ENCODE measurements at regions not wholly inside any gene's neighbourhood (a gene's known extent, or its start where the extent isn't known, plus 50 kb on each side); places are given as distances from the start of the nearest gene placed in this dataset.

- DNase-seq = no peak
Observed at GRCh38 chr15:96093063-96093462, 237.4 kb upstream of the NR2F2 start.

GRCh38 chr15:96097661-96098060 lies 232.8 kb upstream of the NR2F2 start:
- no peak for DNase-seq

GRCh38 chr15:96102631-96103030 lies 227.9 kb upstream of the NR2F2 start:
- DNase-seq = no peak

- no peak for DNase-seq
Observed at GRCh38 chr15:96106181-96106580, 224.3 kb upstream of the NR2F2 start.

- no peak for DNase-seq
Observed at GRCh38 chr15:96106628-96107027, 223.9 kb upstream of the NR2F2 start.

- no peak for DNase-seq
Observed at GRCh38 chr15:96107916-96108315, 222.6 kb upstream of the NR2F2 start.

GRCh38 chr15:96108405-96108804 lies 222.1 kb upstream of the NR2F2 start:
- DNase-seq = no peak

GRCh38 chr15:96109820-96110219 lies 220.7 kb upstream of the NR2F2 start:
- no peak for DNase-seq

- DNase-seq = no peak
Observed at GRCh38 chr15:96112018-96112417, 218.5 kb upstream of the NR2F2 start.

- DNase-seq = no peak
Observed at GRCh38 chr15:96115642-96116041, 214.9 kb upstream of the NR2F2 start.

- DNase-seq = no peak
Observed at GRCh38 chr15:96117270-96117669, 213.2 kb upstream of the NR2F2 start.

- no peak for DNase-seq
Observed at GRCh38 chr15:96119734-96120133, 210.8 kb upstream of the NR2F2 start.

GRCh38 chr15:96121086-96121920 lies 209.2 kb upstream of the NR2F2 start:
- no peak for DNase-seq

- no peak for DNase-seq
Observed at GRCh38 chr15:96122077-96123027, 208.1 kb upstream of the NR2F2 start.

GRCh38 chr15:96123028-96123400 lies 207.5 kb upstream of the NR2F2 start:
- DNase-seq = no peak

- DNase-seq = no peak
Observed at GRCh38 chr15:96123630-96124187, 206.8 kb upstream of the NR2F2 start.

GRCh38 chr15:96124436-96124835 lies 206.1 kb upstream of the NR2F2 start:
- DNase-seq = no peak

- no peak for DNase-seq
Observed at GRCh38 chr15:96125721-96126415, 204.6 kb upstream of the NR2F2 start.

- DNase-seq = no peak
Observed at GRCh38 chr15:96126859-96127258, 203.6 kb upstream of the NR2F2 start.

- DNase-seq = no peak
Observed at GRCh38 chr15:96130734-96131133, 199.8 kb upstream of the NR2F2 start.

- DNase-seq = no peak
Observed at GRCh38 chr15:96132126-96132525, 198.4 kb upstream of the NR2F2 start.

- DNase-seq = no peak
Observed at GRCh38 chr15:96135166-96136093, 195.1 kb upstream of the NR2F2 start.

Measured in activated naive CD4-positive, alpha-beta T cell treated with anti-CD3 and anti-CD28 coated beads, Interleukin-2, amount 50 U/mL, for 16 hours (primary cell).